Heart right ventricle (tissue), 16 donors: ENCODE measurements at regions not wholly inside any gene's neighbourhood (a gene's known extent, or its start where the extent isn't known, plus 50 kb on each side); places are given as distances from the start of the nearest gene placed in this dataset.

Experiments used
- ATAC-seq, 8 donors: fragments of 200-7000 bp; cut with Tn5 transposase; one replicate each; pipeline ENCODE4 v1.9.1; 2020; ENCODE audit warnings: mild to moderate bottlenecking in 8 of 8, moderate library complexity in 8 of 8, moderate number of reproducible peaks in 1 of 8
- DNase-seq, 2 donors: peaks; one replicate each; pipeline ENCODE4 v3.0.0-alpha.2; 2020
- H3K27ac ChIP-seq, 10 donors: fragments of 200-600 bp; sonication (generic) in 2 of 10; one replicate each; pipeline versions ENCODE4 v1.5.0 to v1.8.0; 2020 to 2022; ENCODE audit warnings: mild to moderate bottlenecking in 3 of 10
- H3K27me3 ChIP-seq, 7 donors: fragments of 200-600 bp; one replicate each; pipeline ENCODE4 v1.8.0; 2021 to 2022; ENCODE audit warnings: mild to moderate bottlenecking in 2 of 7
- H3K36me3 ChIP-seq, 9 donors: fragments of 200-600 bp; sonication (generic) in 1 of 9; one replicate each; pipeline versions ENCODE4 v1.5.0 to v1.8.0; 2020 to 2022; ENCODE audit warnings: mild to moderate bottlenecking in 2 of 9
- H3K4me1 ChIP-seq, 9 donors: fragments of 200-600 bp; sonication (generic) in 1 of 9; one replicate each; pipeline versions ENCODE4 v1.5.0 to v1.8.0; 2020 to 2022; ENCODE audit warnings: mild to moderate bottlenecking in 4 of 9
- H3K4me3 ChIP-seq, 10 donors: fragments of 200-600 bp; sonication (generic) in 2 of 10; one replicate each; pipeline versions ENCODE4 v1.5.0 to v1.8.0; 2020 to 2022; ENCODE audit warnings: mild to moderate bottlenecking in 7 of 10, moderate library complexity in 2 of 10
- H3K9me3 ChIP-seq, 11 donors: fragments of 200-600 bp in 10 of 11; sonication (generic) in 2 of 11; one replicate each; pipeline versions ENCODE4 v1.5.0 to v1.8.0; 2013 to 2022; ENCODE audit warnings: mild to moderate bottlenecking in 2 of 11, control low read depth in 1 of 11, moderate library complexity in 1 of 11
- WGBS, 2 donors: extraction: QIAGEN DNeasy Blood & Tissue Kit; methylation state at CpG; one replicate each; pipeline ENCODE4 v1.1.7; 2013; ENCODE audit warnings: inconsistent platforms in 1 of 2; 5-methylcytosine and 5-hydroxymethylcytosine counted together
- intact Hi-C, 10 donors: fragments of 100-400 bp; cut with DNase I; formaldehyde crosslinking; loops; one replicate each; pipeline versions ENCODE4 v1.11.1 to v1.14.2; 2022
- TF ChIP-seq, protein P1 (sequence below), 9 donors: fragments of 200-600 bp; sonication (generic) in 2 of 9; IDR thresholded peaks; one replicate each; pipeline versions ENCODE4 v1.5.0 to v1.8.0; 2021 to 2022; ENCODE audit warnings: antibody characterized with exemption in 9 of 9, mild to moderate bottlenecking in 5 of 9, moderate library complexity in 1 of 9
- donor health status: Arrhythmogenic right ventricular cardiomyopathy.
- donor health status: ischemic (EF 13 %, LVEDD 7.1; RV severe dilation, severe dysfunction).
- donor health status: healthy with polysubstance abuse.
- donor health status: DM: no; HTN: yes; CAD: no.
- donor health status: DM: no; HTN: no; CAD: no.
- donor health status: ischemic (EF 25% LVEDD 6.9; RV normal size, moderate dysfunction).
- donor health status: ischemic (EF 25% LVEDD 5.7; RV mildly dilated, moderate dysfunction).
- donor health status: healthy.
- donor health status: DM: yes; HTN: yes; CAD: no.
- donor health status: Ischemic cardiomyopathy.
- donor health status: ischemic (EF 35%, LVEDD 5.7; RV mildly dilated, moderate dysfunction).
- donor health status: nonischemic (EF 11% LVEDD 7.7; RV severe dilation, severe dysfunction).
- donor health status: DM: yes; HTN: yes; CAD: no.
- donor health status: PGD.
- donor health status: ischemic (EF 29% LVEDD 5.4; RV normal size, mild dysfunction).
- donor health status: nonischemic (EF 23%, LVEDD 6.1; RV moderate dilation, normal function).

- no peaks in the 10 kb centered on the region for H3K36me3 ChIP-seq
- no peak for ATAC-seq
- WGBS, 2 donors = 91 to 92% methylated on average over 6 of the region's 6 CpGs
- H3K27ac ChIP-seq = no peak overlapping the region
- TF ChIP-seq, protein P1, sequence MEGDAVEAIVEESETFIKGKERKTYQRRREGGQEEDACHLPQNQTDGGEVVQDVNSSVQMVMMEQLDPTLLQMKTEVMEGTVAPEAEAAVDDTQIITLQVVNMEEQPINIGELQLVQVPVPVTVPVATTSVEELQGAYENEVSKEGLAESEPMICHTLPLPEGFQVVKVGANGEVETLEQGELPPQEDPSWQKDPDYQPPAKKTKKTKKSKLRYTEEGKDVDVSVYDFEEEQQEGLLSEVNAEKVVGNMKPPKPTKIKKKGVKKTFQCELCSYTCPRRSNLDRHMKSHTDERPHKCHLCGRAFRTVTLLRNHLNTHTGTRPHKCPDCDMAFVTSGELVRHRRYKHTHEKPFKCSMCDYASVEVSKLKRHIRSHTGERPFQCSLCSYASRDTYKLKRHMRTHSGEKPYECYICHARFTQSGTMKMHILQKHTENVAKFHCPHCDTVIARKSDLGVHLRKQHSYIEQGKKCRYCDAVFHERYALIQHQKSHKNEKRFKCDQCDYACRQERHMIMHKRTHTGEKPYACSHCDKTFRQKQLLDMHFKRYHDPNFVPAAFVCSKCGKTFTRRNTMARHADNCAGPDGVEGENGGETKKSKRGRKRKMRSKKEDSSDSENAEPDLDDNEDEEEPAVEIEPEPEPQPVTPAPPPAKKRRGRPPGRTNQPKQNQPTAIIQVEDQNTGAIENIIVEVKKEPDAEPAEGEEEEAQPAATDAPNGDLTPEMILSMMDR (IDR thresholded peaks at IDR 0.05) = no peak
- intact Hi-C loops = no loop called here
- no peaks in the 10 kb centered on the region for H3K9me3 ChIP-seq
- H3K27me3 ChIP-seq = no peaks in the 10 kb centered on the region
- no peak for DNase-seq
- H3K4me3 ChIP-seq = no peak overlapping the region
- no peaks in the 10 kb centered on the region for H3K4me1 ChIP-seq
These were observed 275.3 kb downstream of the SOX11 start for GRCh38 chr2:5967506-5967905.

DNA sequence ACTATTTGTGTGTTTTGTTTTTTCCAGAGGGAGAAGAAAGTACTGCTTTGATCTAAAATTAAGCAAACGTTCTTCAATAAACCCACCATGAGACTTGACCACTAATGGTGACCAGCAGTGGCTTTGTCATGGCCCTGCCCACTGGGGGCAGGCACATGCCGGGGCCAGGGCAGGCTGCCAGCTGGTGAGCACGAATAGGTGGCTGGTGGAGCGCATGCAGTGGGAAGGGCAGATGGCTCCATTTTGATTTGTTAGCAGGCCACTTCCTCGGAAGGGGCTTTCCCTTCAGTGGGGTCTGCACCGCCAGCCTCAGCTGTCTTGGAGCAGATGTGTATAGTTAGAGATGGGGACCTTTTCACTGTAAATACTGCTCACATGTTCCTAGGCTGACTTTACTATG lies 277.1 kb downstream of the SOX11 start:
- Histone ChIP-seq H3K9me3 (no peaks in the 10 kb centered on the region), H3K27ac (no peak overlapping the region), H3K4me1 (no peaks in the 10 kb centered on the region), H3K27me3 (no peaks in the 10 kb centered on the region), H3K4me3 (no peak overlapping the region), H3K36me3 (no peaks in the 10 kb centered on the region)
- TF ChIP-seq, protein P1 (IDR thresholded peaks at IDR 0.05) = no peak
- intact Hi-C loops = no loop called here
- WGBS, 2 donors = 76 to 89% methylated on average over 6 of the region's 6 CpGs
- DNase-seq (no peak), ATAC-seq (no peak)

- TF ChIP-seq, protein P1 (IDR thresholded peaks at IDR 0.05) = no peak
These were observed 278.2 kb downstream of the SOX11 start for GRCh38 chr2:5970347-5970746.

DNA sequence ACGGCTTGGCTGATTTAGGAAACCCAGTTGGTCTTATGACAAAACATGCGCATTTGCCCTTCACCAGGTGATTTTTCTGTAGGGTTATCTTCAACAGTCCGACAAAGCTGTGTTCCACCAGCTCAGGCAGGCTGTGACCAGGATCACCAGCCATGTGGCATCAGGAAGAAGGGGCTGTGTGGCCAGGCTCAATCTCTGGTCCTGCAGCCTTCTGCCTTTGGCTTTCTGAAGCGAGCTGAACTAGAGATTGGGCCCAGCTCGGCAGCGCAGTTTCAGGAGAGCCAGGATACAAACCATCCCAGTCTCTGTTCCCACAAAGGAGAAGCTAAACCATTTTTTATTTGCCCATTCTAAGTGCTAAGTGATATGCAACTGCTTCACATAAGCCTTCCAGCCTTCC lies 282.3 kb downstream of the SOX11 start:
- peaks cover 0 to 6% (median 0%) of the 10 kb centered on the region in 7 donors for H3K27me3 ChIP-seq
- ATAC-seq (no peak), DNase-seq (no peak)
- H3K27ac ChIP-seq = no peak overlapping the region
- intact Hi-C loops = no loop called here
- no peaks in the 10 kb centered on the region for H3K9me3 ChIP-seq
- H3K4me3 ChIP-seq = no peak overlapping the region
- no peaks in the 10 kb centered on the region for H3K36me3 ChIP-seq
- TF ChIP-seq, protein P1 (IDR thresholded peaks at IDR 0.05) = no peak
- H3K4me1 ChIP-seq = no peaks in the 10 kb centered on the region
- WGBS, 2 donors = 86 to 87% methylated on average over 6 of the region's 6 CpGs

More at GRCh38 chr2:5970347-5970746, 278.2 kb downstream of the SOX11 start:
- 72 to 80% methylated on average over 4 of the region's 4 CpGs for WGBS, 2 donors
- Histone ChIP-seq H3K27ac (no peak overlapping the region), H3K36me3 (no peaks in the 10 kb centered on the region), H3K9me3 (no peaks in the 10 kb centered on the region), H3K4me1 (no peaks in the 10 kb centered on the region), H3K4me3 (no peak overlapping the region), H3K27me3 (no peaks in the 10 kb centered on the region)
- DNase-seq = no peak
- intact Hi-C loops = no loop called here
- ATAC-seq = no peak
